Stimulated activated CD8-positive, alpha-beta memory T cell treated with anti-CD3 and anti-CD28 coated beads, Interleukin-4, amount 100 ng/mL, for 48 hours (primary cell): ENCODE measurements at regions not wholly inside any gene's neighbourhood (a gene's known extent, or its start where the extent isn't known, plus 50 kb on each side); places are given as distances from the start of the nearest gene placed in this dataset.

Experiments used
- DNase-seq: peaks from one replicate; pipeline ENCODE4 v3.0.0-alpha.2; 2020

- no peak for DNase-seq
Observed at GRCh38 chr10:36612436-36612835, 513.0 kb upstream of the ANKRD30A start.

GRCh38 chr10:36608866-36609265, 516.5 kb upstream of the ANKRD30A start:
- DNase-seq, result no peak

- DNase-seq, result no peak
Observed at GRCh38 chr10:36608251-36608650, 517.1 kb upstream of the ANKRD30A start.

- DNase-seq, result no peak
Observed at GRCh38 chr10:36606234-36606839, 519.1 kb upstream of the ANKRD30A start.

GRCh38 chr10:36604316-36604715, 521.1 kb upstream of the ANKRD30A start:
- DNase-seq, result no peak

GRCh38 chr10:36603688-36604087, 521.7 kb upstream of the ANKRD30A start:
- DNase-seq, result no peak

- no peak for DNase-seq
Observed at GRCh38 chr10:36602374-36602773, 523.0 kb upstream of the ANKRD30A start.

GRCh38 chr10:36597756-36598320, 527.6 kb upstream of the ANKRD30A start:
- no peak for DNase-seq

- DNase-seq, result no peak
Observed at GRCh38 chr10:36592964-36593363, 532.4 kb upstream of the ANKRD30A start.

GRCh38 chr10:36591436-36591835, 534.0 kb upstream of the ANKRD30A start:
- DNase-seq, result no peak

GRCh38 chr10:36583690-36584089, 541.7 kb upstream of the ANKRD30A start:
- DNase-seq, result no peak

GRCh38 chr10:36581237-36581636, 544.2 kb upstream of the ANKRD30A start:
- DNase-seq, result no peak

GRCh38 chr10:36578306-36578705, 547.1 kb upstream of the ANKRD30A start:
- DNase-seq, result no peak

- no peak for DNase-seq
Observed at GRCh38 chr10:36577126-36577525, 548.3 kb upstream of the ANKRD30A start.

- DNase-seq, result no peak
Observed at GRCh38 chr10:36574207-36574606, 551.2 kb upstream of the ANKRD30A start.

GRCh38 chr10:36573246-36573645, 552.2 kb upstream of the ANKRD30A start:
- no peak for DNase-seq

- DNase-seq, result no peak
Observed at GRCh38 chr10:36564433-36564832, 561.0 kb upstream of the ANKRD30A start.

GRCh38 chr10:36559412-36560400, 565.7 kb upstream of the ANKRD30A start:
- DNase-seq, result no peak

- no peak for DNase-seq
Observed at GRCh38 chr10:36556468-36556867, 568.9 kb upstream of the ANKRD30A start.

- no peak for DNase-seq
Observed at GRCh38 chr10:36555036-36555435, 570.4 kb upstream of the ANKRD30A start.

- DNase-seq, result no peak
Observed at GRCh38 chr10:36547965-36548364, 577.4 kb upstream of the ANKRD30A start.

- DNase-seq, result no peak
Observed at GRCh38 chr10:36542493-36542892, 582.9 kb upstream of the ANKRD30A start.

- DNase-seq, result no peak
Observed at GRCh38 chr10:36540611-36541010, 584.8 kb upstream of the ANKRD30A start.
